ENCODE measurements at regions not wholly inside any gene's neighbourhood (a gene's known extent, or its start where the extent isn't known, plus 50 kb on each side); places are given as distances from the start of the nearest gene placed in this dataset.

DNA sequence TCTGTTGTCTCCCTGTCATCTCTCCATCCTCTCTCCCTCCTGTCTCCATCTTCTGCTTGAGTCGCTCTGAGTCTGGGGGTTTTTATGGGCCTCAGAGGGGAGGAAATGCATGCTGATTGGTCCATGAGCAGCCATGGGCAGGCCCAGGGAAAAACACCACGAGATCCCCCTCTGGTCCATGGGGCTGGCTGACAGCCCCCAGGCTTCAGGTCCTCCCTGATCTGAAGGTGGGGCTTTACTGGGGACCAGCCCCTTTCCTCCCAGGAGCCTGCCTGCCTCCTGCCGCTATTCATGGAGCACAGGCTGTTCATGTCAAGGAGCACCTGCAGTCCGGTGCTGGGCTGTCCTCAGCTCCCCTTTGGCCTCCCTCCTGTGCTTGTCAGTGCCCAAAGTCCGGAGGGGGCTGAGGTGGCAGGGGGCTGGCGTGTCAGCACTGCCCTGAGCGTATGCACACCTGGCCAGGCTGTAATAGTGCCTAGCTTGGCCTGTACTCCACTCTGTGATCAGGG lies 59.6 kb upstream of the DLX2 start:
- no peaks in the 10 kb centered on the region for H3K9me2 ChIP-seq (ENCODE audit: insufficient read depth)
- H3K79me2 ChIP-seq (ENCODE audit: insufficient read depth): no peaks in the 10 kb centered on the region
- DNase-seq: no peak
- no peaks in the 10 kb centered on the region for H3K36me3 ChIP-seq (ENCODE audit: low read depth)
- H3F3A ChIP-seq (ENCODE audit: insufficient read depth): no peaks in the 10 kb centered on the region
- H3K4me2 ChIP-seq (ENCODE audit: unreplicated experiment): no peak overlapping the region
- no peaks in the 10 kb centered on the region; the same call in 1 of the 2 replicates for H4K20me1 ChIP-seq (ENCODE audit: insufficient read depth)
- no peaks in the 10 kb centered on the region for H3K9me3 ChIP-seq (ENCODE audit: low read depth)
- 41 to 43% methylated on average over 7 of the region's 7 CpGs for WGBS, 2 experiments (ENCODE audit: low coverage in 1 of 2, low lambda C conversion rate in 2 of 2, missing lambda C conversion rate in 2 of 2)
- H3K9ac ChIP-seq: no peak overlapping the region
- in situ Hi-C loops (cut with MboI): loop anchor here (25.0 kb wide), 1 partner anchor 550 kb away; no protein-coding TSS in a partner anchor
- no peaks in the 10 kb centered on the region for H3K4me1 ChIP-seq (ENCODE audit: insufficient read depth)
- TF ChIP-seq EZH2phosphoT487 (IDR thresholded peaks at IDR 0.05; ENCODE audit: insufficient read depth, low read depth) (no peak), EZH2 (IDR thresholded peaks at IDR 0.05; ENCODE audit: insufficient read depth, poor library complexity, severe bottlenecking) (no peak)
- H3K27ac ChIP-seq: no peak overlapping the region
- H2AFZ ChIP-seq: no peak overlapping the region
- peaks cover 6% of the 10 kb centered on the region; the same call in 1 of the 2 replicates for H3K27me3 ChIP-seq (replicated peaks; ENCODE audit: insufficient read depth)
- H3K4me3 ChIP-seq: no peak overlapping the region

DNA sequence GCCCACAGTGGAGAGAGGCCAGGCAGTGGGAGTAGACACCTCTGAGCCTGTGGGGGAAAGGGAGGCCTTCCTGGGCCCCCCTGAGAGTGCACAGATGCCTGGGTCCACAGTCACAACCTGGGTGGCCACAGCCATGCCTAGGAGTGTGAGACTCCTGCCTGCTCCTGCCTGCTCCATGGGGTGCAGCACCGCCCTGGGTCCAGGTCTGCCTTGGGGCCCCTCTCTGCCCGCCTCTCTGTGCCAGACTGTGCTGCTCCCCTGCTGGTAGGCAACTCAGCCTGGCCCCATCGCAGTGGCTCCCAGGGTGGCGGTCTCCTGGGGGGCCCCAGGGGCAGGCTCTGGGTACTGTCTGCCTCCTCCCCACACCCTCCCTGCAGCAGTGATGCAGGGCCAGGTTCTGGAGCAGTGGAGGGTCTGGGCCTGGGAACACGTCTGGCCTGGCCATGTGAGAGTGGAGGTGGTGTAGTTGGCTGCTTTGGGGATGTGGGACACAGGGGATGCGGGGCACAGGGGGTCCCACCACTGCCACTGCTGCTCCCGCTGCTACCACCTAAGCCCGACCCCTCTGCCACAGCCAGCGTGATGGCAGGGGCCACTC lies 60.1 kb upstream of the DLX2 start:
- H3K27ac ChIP-seq: no peak overlapping the region
- H3K27me3 ChIP-seq (replicated peaks; ENCODE audit: insufficient read depth): 0 out of 2 replicates have a peak, but pooled peaks cover under 1% of the 10 kb centered on the region
- H3K4me2 ChIP-seq (ENCODE audit: unreplicated experiment): no peak overlapping the region
- H3K9me2 ChIP-seq (ENCODE audit: insufficient read depth): no peaks in the 10 kb centered on the region
- H3K4me3 ChIP-seq: no peak overlapping the region
- no peak overlapping the region for H3K9ac ChIP-seq
- H3F3A ChIP-seq (ENCODE audit: insufficient read depth): no peaks in the 10 kb centered on the region
- in situ Hi-C loops (cut with MboI): loop anchor here (25.0 kb wide), 1 partner anchor 549 kb away; no protein-coding TSS in a partner anchor
- H2AFZ ChIP-seq: no peak overlapping the region
- TF ChIP-seq EZH2phosphoT487 (IDR thresholded peaks at IDR 0.05; ENCODE audit: insufficient read depth, low read depth) (no peak), EZH2 (IDR thresholded peaks at IDR 0.05; ENCODE audit: insufficient read depth, poor library complexity, severe bottlenecking) (no peak)
- H3K9me3 ChIP-seq (ENCODE audit: low read depth): no peaks in the 10 kb centered on the region
- no peaks in the 10 kb centered on the region for H3K79me2 ChIP-seq (ENCODE audit: insufficient read depth)
- H4K20me1 ChIP-seq (ENCODE audit: insufficient read depth): no peaks in the 10 kb centered on the region; the same call in 1 of the 2 replicates
- 66 to 72% methylated on average over 7 to 9 of the region's 9 CpGs for WGBS, 2 experiments (ENCODE audit: low coverage in 1 of 2, low lambda C conversion rate in 2 of 2, missing lambda C conversion rate in 2 of 2)
- no peaks in the 10 kb centered on the region for H3K4me1 ChIP-seq (ENCODE audit: insufficient read depth)
- DNase-seq: no peak
- no peaks in the 10 kb centered on the region for H3K36me3 ChIP-seq (ENCODE audit: low read depth)

DNA sequence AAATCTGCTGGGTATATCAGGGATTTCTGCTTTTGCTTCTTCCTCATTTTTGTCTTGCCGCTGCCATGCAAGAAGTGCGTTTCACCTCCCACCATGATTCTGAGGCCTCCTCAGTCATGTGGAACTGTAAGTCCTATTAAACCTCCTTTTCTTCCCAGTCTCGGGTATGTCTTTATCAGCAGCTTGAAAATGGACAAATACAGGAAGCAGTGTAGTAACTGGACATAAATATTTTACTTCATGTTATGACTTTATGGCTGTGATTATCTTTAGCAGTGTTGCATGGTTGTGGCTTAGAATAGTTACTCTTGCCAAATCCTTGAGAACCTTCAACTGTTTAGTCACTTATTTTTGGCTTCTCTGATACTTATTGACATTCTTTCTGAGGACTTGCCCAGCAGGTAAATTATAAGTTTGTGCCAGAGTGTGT lies 66.2 kb upstream of the DLX2 start:
- Histone ChIP-seq H3K79me2 (ENCODE audit: insufficient read depth) (no peaks in the 10 kb centered on the region), H3K9me2 (ENCODE audit: insufficient read depth) (no peaks in the 10 kb centered on the region), H3F3A (ENCODE audit: insufficient read depth) (0 out of 2 replicates have a peak, but pooled peaks cover 4% of the 10 kb centered on the region), H3K4me1 (ENCODE audit: insufficient read depth) (peaks cover 6% of the 10 kb centered on the region; the same call in 1 of the 2 replicates), H4K20me1 (ENCODE audit: insufficient read depth) (no peaks in the 10 kb centered on the region), H3K9ac (no peak overlapping the region), H3K36me3 (ENCODE audit: low read depth) (no peaks in the 10 kb centered on the region), H3K27me3 (replicated peaks; ENCODE audit: insufficient read depth) (no peaks in the 10 kb centered on the region), H3K4me2 (ENCODE audit: unreplicated experiment) (no peak overlapping the region), H2AFZ (no peak overlapping the region), H3K9me3 (ENCODE audit: low read depth) (no peaks in the 10 kb centered on the region), H3K4me3 (no peak overlapping the region), H3K27ac (no peak overlapping the region)
- whole genome bisulfite sequencing, 2 experiments (ENCODE audit: low coverage in 1 of 2, low lambda C conversion rate in 2 of 2, missing lambda C conversion rate in 2 of 2): 71 to 77% methylated on average over 3 of the region's 3 CpGs
- no peak for TF ChIP-seq EZH2 (IDR thresholded peaks at IDR 0.05; ENCODE audit: insufficient read depth, poor library complexity, severe bottlenecking)
- TF ChIP-seq EZH2phosphoT487 (IDR thresholded peaks at IDR 0.05; ENCODE audit: insufficient read depth, low read depth): no peak
- peak; percentile 54 for DNase-seq
- in situ Hi-C loops (cut with MboI): loop anchor here (25.0 kb wide), 1 partner anchor 543 kb away; no protein-coding TSS in a partner anchor

DNA sequence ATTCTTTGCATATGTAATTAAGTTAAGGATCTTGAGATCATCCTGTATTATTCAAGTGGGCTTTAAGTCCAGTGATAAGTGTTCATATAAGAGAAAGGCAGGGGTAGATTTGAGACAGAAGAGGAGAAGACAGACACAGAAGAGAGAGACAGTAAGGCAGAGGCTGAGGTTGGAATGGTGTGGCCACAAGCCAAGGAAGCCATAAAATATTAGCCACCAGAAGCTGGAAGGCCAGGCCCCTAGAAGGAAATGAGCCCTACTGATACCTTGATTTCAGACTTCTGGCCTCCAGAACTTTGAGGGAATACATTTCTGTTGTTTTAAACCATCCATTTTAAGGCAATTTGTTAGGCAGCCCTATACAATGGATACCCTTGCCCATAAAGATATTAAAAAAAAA lies 66.9 kb upstream of the DLX2 start:
- no peaks in the 10 kb centered on the region for H3K9me2 ChIP-seq (ENCODE audit: insufficient read depth)
- peak; percentile 12 for DNase-seq
- H3K4me2 ChIP-seq (ENCODE audit: unreplicated experiment): no peak overlapping the region
- in situ Hi-C loops (cut with MboI): loop anchor here (5.0 to 25.0 kb wide), 2 partner anchors 298 to 543 kb away; no protein-coding TSS in a partner anchor
- no peaks in the 10 kb centered on the region for H3K36me3 ChIP-seq (ENCODE audit: low read depth)
- H3K79me2 ChIP-seq (ENCODE audit: insufficient read depth): no peaks in the 10 kb centered on the region
- H3K9ac ChIP-seq: no peak overlapping the region
- no peaks in the 10 kb centered on the region for H4K20me1 ChIP-seq (ENCODE audit: insufficient read depth)
- peaks cover 6% of the 10 kb centered on the region; the same call in 1 of the 2 replicates for H3K4me1 ChIP-seq (ENCODE audit: insufficient read depth)
- H3K27me3 ChIP-seq (replicated peaks; ENCODE audit: insufficient read depth): no peaks in the 10 kb centered on the region
- H3K9me3 ChIP-seq (ENCODE audit: low read depth): no peaks in the 10 kb centered on the region
- H3K27ac ChIP-seq: no peak overlapping the region
- 0 out of 2 replicates have a peak, but pooled peaks cover 4% of the 10 kb centered on the region for H3F3A ChIP-seq (ENCODE audit: insufficient read depth)
- H3K4me3 ChIP-seq: no peak overlapping the region
- TF ChIP-seq EZH2 (IDR thresholded peaks at IDR 0.05; ENCODE audit: insufficient read depth, poor library complexity, severe bottlenecking) (no peak), EZH2phosphoT487 (IDR thresholded peaks at IDR 0.05; ENCODE audit: insufficient read depth, low read depth) (no peak)
- H2AFZ ChIP-seq: no peak overlapping the region

Data from GM23248 (cell line).